H1 (cell line): ENCODE measurements at regions not wholly inside any gene's neighbourhood (a gene's known extent, or its start where the extent isn't known, plus 50 kb on each side); places are given as distances from the start of the nearest gene placed in this dataset.

Experiments
- ASH2L ChIP-seq: fragments of 200-600, 300-600 bp; sonication (generic); IDR thresholded peaks from one replicate; pipeline ENCODE4 v1.7.1; 2017; ENCODE audit warnings: low read length
- BCL11A ChIP-seq, 2 experiments: IDR thresholded peaks; one replicate each; pipeline ENCODE4 v1.6.1; 2011; ENCODE audit warnings: low read depth in 2 of 2, low read length in 2 of 2, mild to moderate bottlenecking in 2 of 2
- CHD2 ChIP-seq: IDR thresholded peaks from 2 replicates; pipeline ENCODE4 v1.6.1; 2012; ENCODE audit warnings: low read length, improper control_type of control experiment
- CHD7 ChIP-seq: fragments of 300-600 bp; sonication (generic); IDR thresholded peaks from 2 replicates; pipeline ENCODE4 v1.7.1; 2012; ENCODE audit warnings: low read length, moderate library complexity, mild to moderate bottlenecking, inconsistent platforms; ENCODE audit not compliant: insufficient replicate concordance
- KDM5A ChIP-seq: fragments of 200-600 bp; IDR thresholded peaks from 2 replicates; pipeline ENCODE4 v1.7.1; 2012; ENCODE audit warnings: mild to moderate bottlenecking, low read length, inconsistent platforms, mixed read lengths
- NRF1 ChIP-seq: IDR thresholded peaks from 2 replicates; pipeline ENCODE4 v1.6.1; 2011; ENCODE audit warnings: mild to moderate bottlenecking, low read depth, low read length, improper control_type of control experiment
- RNF2 ChIP-seq: fragments of 200-900, 300-1000 bp; sonication (generic); IDR thresholded peaks from 2 replicates; pipeline ENCODE4 v1.7.1; 2016; ENCODE audit warnings: borderline replicate concordance, low read depth, mild to moderate bottlenecking, antibody characterized with exemption, low read length; ENCODE audit not compliant: poor library complexity, severe bottlenecking; ENCODE audit errors: missing control alignments
- RXRA ChIP-seq: IDR thresholded peaks from 2 replicates; pipeline ENCODE4 v1.6.1; 2011; ENCODE audit warnings: low read depth, mild to moderate bottlenecking, low read length, moderate library complexity; ENCODE audit not compliant: insufficient read depth
- SAP30 ChIP-seq: fragments of 300-600 bp; sonication (generic); IDR thresholded peaks from 2 replicates; pipeline ENCODE4 v1.7.1; 2012; ENCODE audit warnings: low read length, moderate library complexity, mild to moderate bottlenecking, inconsistent platforms; ENCODE audit not compliant: insufficient read depth, insufficient replicate concordance
- SIX5 ChIP-seq: IDR thresholded peaks from 2 replicates; pipeline ENCODE4 v1.6.1; 2011; ENCODE audit warnings: mild to moderate bottlenecking, low read depth, low read length

GRCh38 chr22:44391481-44392445 lies 79.0 kb upstream of the SHISAL1 start (continued):
- TF ChIP-seq CHD7: no peak
- TF ChIP-seq NRF1: no peak
- no peak for TF ChIP-seq ASH2L
- TF ChIP-seq SIX5: no peak
- no peak for TF ChIP-seq SAP30
- TF ChIP-seq CHD2: no peak
- no peak for TF ChIP-seq KDM5A
- no peak for TF ChIP-seq RNF2
- no peak for TF ChIP-seq RXRA
- TF ChIP-seq BCL11A (IDR thresholded peaks at IDR 0.05; ENCODE audit: low read depth in 2 of 2, low read length in 2 of 2): no peak
